Gastroesophageal sphincter (tissue), 3 donors: ENCODE measurements at regions not wholly inside any gene's neighbourhood (a gene's known extent, or its start where the extent isn't known, plus 50 kb on each side); places are given as distances from the start of the nearest gene placed in this dataset.

ENCODE experiments used
- CTCF ChIP-seq, 4 experiments: fragments of 200-600 bp in 2 of 4; fragments of 450-650 bp in 2 of 4; sonication (generic) in 1 of 4; IDR thresholded peaks; one replicate each; pipeline ENCODE4 v1.5.1; 2017 to 2019; ENCODE audit warnings: antibody characterized with exemption in 4 of 4, mild to moderate bottlenecking in 2 of 4, moderate library complexity in 2 of 4
- POLR2A ChIP-seq, 2 donors: fragments of 450-650 bp; IDR thresholded peaks; one replicate each; pipeline ENCODE4 v1.6.1; 2017; ENCODE audit warnings: antibody characterized with exemption in 2 of 2, mild to moderate bottlenecking in 2 of 2, moderate library complexity in 1 of 2
- POLR2AphosphoS5 ChIP-seq: sonication (generic); formaldehyde crosslinking; IDR thresholded peaks from one replicate; pipeline ENCODE4 v1.6.1; 2017; ENCODE audit warnings: antibody characterized with exemption

- no peak for TF ChIP-seq POLR2AphosphoS5
- no peak for TF ChIP-seq CTCF (IDR thresholded peaks at IDR 0.05)
- TF ChIP-seq POLR2A (IDR thresholded peaks at IDR 0.05), result no peak
These were observed 561.1 kb downstream of the TBC1D22A start for GRCh38 chr22:47323518-47323917.
